ENCODE measurements at regions not wholly inside any gene's neighbourhood (a gene's known extent, or its start where the extent isn't known, plus 50 kb on each side); places are given as distances from the start of the nearest gene placed in this dataset.
"Not testable (repeated sequence)": the region's sequence is repeated elsewhere in the genome, so short reads cannot be mapped to it uniquely, and the experiment has no call there.

GRCh38 chr2:228798458-228799207, 472.5 kb downstream of the PID1 start:
- DNase-seq (ENCODE audit: low spot score), result no peak

GRCh38 chr2:228796386-228796785, 474.7 kb downstream of the PID1 start:
- DNase-seq (ENCODE audit: low spot score) (no peak), FAIRE-seq (no peak)

More at GRCh38 chr2:228798458-228799207, 472.5 kb downstream of the PID1 start:
- no peak for FAIRE-seq

GRCh38 chr2:228793116-228793515, 478.0 kb downstream of the PID1 start:
- FAIRE-seq, result no peak
- DNase-seq (ENCODE audit: low spot score), result no peak

- no peak for FAIRE-seq
- no peak for DNase-seq (ENCODE audit: low spot score)
Observed at GRCh38 chr2:228786901-228787300, 484.2 kb downstream of the PID1 start.

GRCh38 chr2:228782281-228782680, 488.8 kb downstream of the PID1 start:
- DNase-seq (ENCODE audit: low spot score) (no peak), FAIRE-seq (no peak)

GRCh38 chr2:228777855-228778355, 493.2 kb downstream of the PID1 start:
- DNase-seq (ENCODE audit: low spot score), result no peak
- FAIRE-seq, result no peak

- FAIRE-seq, result no peak
- no peak for DNase-seq (ENCODE audit: low spot score)
Observed at GRCh38 chr2:228774548-228774947, 496.5 kb downstream of the PID1 start.

- DNase-seq (ENCODE audit: low spot score), result no peak
- no peak for FAIRE-seq
Observed at GRCh38 chr2:228771774-228772173, 499.3 kb downstream of the PID1 start.

- DNase-seq (ENCODE audit: low spot score), result no peak
- no peak for FAIRE-seq
Observed at GRCh38 chr2:228771315-228771714, 499.8 kb downstream of the PID1 start.

GRCh38 chr2:228768818-228769217, 502.3 kb downstream of the PID1 start:
- DNase-seq (ENCODE audit: low spot score), result no peak
- FAIRE-seq, result no peak

- FAIRE-seq; DNase-seq (ENCODE audit: low spot score): not testable (repeated sequence)
Observed at GRCh38 chr2:228768141-228768540, 502.9 kb downstream of the PID1 start.

GRCh38 chr2:228767196-228767595, 503.9 kb downstream of the PID1 start:
- FAIRE-seq, result no peak
- no peak for DNase-seq (ENCODE audit: low spot score)

GRCh38 chr2:228763379-228763981, 507.6 kb downstream of the PID1 start:
- DNase-seq (ENCODE audit: low spot score) (no peak), FAIRE-seq (no peak)

GRCh38 chr2:228762565-228762964, 508.5 kb downstream of the PID1 start:
- DNase-seq (ENCODE audit: low spot score) (no peak), FAIRE-seq (no peak)

GRCh38 chr2:228755661-228756060, 515.4 kb downstream of the PID1 start:
- FAIRE-seq, result not testable (repeated sequence)

GRCh38 chr2:228747483-228747882, 523.6 kb downstream of the PID1 start:
- DNase-seq (ENCODE audit: low spot score) (no peak), FAIRE-seq (no peak)

More at GRCh38 chr2:228755661-228756060, 515.4 kb downstream of the PID1 start:
- not testable (repeated sequence) for DNase-seq (ENCODE audit: low spot score)

GRCh38 chr2:228738671-228739380, 532.3 kb downstream of the PID1 start:
- FAIRE-seq, result no peak

GRCh38 chr2:228735697-228736096, 535.4 kb downstream of the PID1 start:
- no peak for FAIRE-seq
- no peak for DNase-seq (ENCODE audit: low spot score)

More at GRCh38 chr2:228738671-228739380, 532.3 kb downstream of the PID1 start:
- no peak for DNase-seq (ENCODE audit: low spot score)

GRCh38 chr2:228731517-228731916, 539.6 kb downstream of the PID1 start:
- peak; percentile 80 for DNase-seq (ENCODE audit: low spot score)
- peak; percentile 80 for FAIRE-seq

- FAIRE-seq, result no peak
Observed at GRCh38 chr2:228728961-228729360, 542.1 kb downstream of the PID1 start.

GRCh38 chr2:228725031-228725430, 543.5 kb upstream of the SPHKAP start:
- no peak for FAIRE-seq
- DNase-seq (ENCODE audit: low spot score), result no peak

More at GRCh38 chr2:228728961-228729360, 542.1 kb downstream of the PID1 start:
- peak; percentile 14 for DNase-seq (ENCODE audit: low spot score)

GRCh38 chr2:228723599-228723998, 542.1 kb upstream of the SPHKAP start:
- FAIRE-seq (no peak), DNase-seq (ENCODE audit: low spot score) (no peak)
